ENCODE measurements at regions not wholly inside any gene's neighbourhood (a gene's known extent, or its start where the extent isn't known, plus 50 kb on each side); places are given as distances from the start of the nearest gene placed in this dataset.
A peak's percentile ranks its signal among the peaks of the same experiment; 100 is the strongest.

DNA sequence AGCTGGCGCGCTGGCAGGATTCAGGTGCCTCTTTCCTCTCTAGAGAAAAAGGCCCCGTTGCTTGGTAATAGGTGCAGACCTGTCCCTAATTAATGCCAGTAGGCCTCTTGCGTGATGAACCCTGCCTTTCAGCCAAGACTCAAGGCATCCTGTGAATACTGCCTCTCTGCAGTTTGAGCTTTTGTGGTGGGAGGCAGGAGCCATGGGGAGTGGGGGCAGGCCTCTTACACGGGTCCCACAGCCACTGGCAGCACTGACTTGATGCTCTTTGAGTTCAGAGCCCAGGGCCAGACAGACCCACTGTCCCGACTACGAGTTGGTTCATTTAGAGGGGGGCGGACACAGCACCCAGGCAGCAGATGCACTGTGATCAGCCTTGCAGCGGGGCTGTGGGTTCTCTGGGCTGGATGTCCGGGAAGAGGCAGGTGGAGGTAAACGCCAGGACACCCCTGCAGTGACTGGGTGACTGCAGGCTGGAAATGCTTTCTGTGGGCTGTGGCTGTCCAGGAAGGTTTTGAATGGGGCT, 237.0 kb downstream of the SEC14L1 start:
- no peaks in the 10 kb centered on the region for H3K9me3 ChIP-seq (ENCODE audit: control insufficient read depth in 4 of 4, low read length in 3 of 4)
- H3K9ac ChIP-seq (ENCODE audit: low read depth in 1 of 2, low read length in 2 of 2): peak overlapping the region in 1 of 2 donors; percentile 26
- H3K4me1 ChIP-seq (ENCODE audit: control insufficient read depth in 4 of 4, insufficient read depth in 4 of 4, low read length in 3 of 4): peaks cover 34 to 85% (median 76%) of the 10 kb centered on the region in 4 donors
- WGBS: 73% methylated on average over 11 of the region's 11 CpGs
- no peak overlapping the region for H3K4me3 ChIP-seq (ENCODE audit: low read depth in 1 of 3, low read length in 3 of 3)
- H3K36me3 ChIP-seq (ENCODE audit: control insufficient read depth in 4 of 4, insufficient read depth in 3 of 4, low read depth in 1 of 4, low read length in 3 of 4): no peaks in the 10 kb centered on the region
- no peak for DNase-seq (ENCODE audit: low spot score)
- H3K27me3 ChIP-seq (ENCODE audit: control insufficient read depth in 4 of 4, insufficient read depth in 4 of 4, low read length in 3 of 4): no peaks in the 10 kb centered on the region
- TF ChIP-seq, protein P1, sequence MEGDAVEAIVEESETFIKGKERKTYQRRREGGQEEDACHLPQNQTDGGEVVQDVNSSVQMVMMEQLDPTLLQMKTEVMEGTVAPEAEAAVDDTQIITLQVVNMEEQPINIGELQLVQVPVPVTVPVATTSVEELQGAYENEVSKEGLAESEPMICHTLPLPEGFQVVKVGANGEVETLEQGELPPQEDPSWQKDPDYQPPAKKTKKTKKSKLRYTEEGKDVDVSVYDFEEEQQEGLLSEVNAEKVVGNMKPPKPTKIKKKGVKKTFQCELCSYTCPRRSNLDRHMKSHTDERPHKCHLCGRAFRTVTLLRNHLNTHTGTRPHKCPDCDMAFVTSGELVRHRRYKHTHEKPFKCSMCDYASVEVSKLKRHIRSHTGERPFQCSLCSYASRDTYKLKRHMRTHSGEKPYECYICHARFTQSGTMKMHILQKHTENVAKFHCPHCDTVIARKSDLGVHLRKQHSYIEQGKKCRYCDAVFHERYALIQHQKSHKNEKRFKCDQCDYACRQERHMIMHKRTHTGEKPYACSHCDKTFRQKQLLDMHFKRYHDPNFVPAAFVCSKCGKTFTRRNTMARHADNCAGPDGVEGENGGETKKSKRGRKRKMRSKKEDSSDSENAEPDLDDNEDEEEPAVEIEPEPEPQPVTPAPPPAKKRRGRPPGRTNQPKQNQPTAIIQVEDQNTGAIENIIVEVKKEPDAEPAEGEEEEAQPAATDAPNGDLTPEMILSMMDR (IDR thresholded peaks at IDR 0.05; ENCODE audit: low read depth, low read length, missing input control): no peak
- TF ChIP-seq HNF4G (IDR thresholded peaks at IDR 0.05): no peak
- TF ChIP-seq SP1 (IDR thresholded peaks at IDR 0.05): no peak
- TF ChIP-seq EGR1 (IDR thresholded peaks at IDR 0.05; ENCODE audit: low read depth in 2 of 2): no peak
- TF ChIP-seq, protein P2, sequence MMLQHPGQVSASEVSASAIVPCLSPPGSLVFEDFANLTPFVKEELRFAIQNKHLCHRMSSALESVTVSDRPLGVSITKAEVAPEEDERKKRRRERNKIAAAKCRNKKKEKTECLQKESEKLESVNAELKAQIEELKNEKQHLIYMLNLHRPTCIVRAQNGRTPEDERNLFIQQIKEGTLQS (IDR thresholded peaks at IDR 0.05): no peak
- TF ChIP-seq HNF4A (conservative IDR thresholded peaks at IDR 0.05): no peak
- TF ChIP-seq, protein P3, sequence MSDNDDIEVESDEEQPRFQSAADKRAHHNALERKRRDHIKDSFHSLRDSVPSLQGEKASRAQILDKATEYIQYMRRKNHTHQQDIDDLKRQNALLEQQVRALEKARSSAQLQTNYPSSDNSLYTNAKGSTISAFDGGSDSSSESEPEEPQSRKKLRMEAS (IDR thresholded peaks at IDR 0.05): no peak
- no peak for TF ChIP-seq RXRA (IDR thresholded peaks at IDR 0.05)
- TF ChIP-seq RAD21 (IDR thresholded peaks at IDR 0.05): no peak
- TF ChIP-seq JUND (IDR thresholded peaks at IDR 0.05): no peak
- no peak for TF ChIP-seq TAF1 (conservative IDR thresholded peaks at IDR 0.05)
- TF ChIP-seq YY1 (IDR thresholded peaks at IDR 0.05): no peak
- no peak for TF ChIP-seq NR2F2 (IDR thresholded peaks at IDR 0.05)
- TF ChIP-seq FOXA1 (IDR thresholded peaks at IDR 0.05): no peak
- TF ChIP-seq, protein P4, sequence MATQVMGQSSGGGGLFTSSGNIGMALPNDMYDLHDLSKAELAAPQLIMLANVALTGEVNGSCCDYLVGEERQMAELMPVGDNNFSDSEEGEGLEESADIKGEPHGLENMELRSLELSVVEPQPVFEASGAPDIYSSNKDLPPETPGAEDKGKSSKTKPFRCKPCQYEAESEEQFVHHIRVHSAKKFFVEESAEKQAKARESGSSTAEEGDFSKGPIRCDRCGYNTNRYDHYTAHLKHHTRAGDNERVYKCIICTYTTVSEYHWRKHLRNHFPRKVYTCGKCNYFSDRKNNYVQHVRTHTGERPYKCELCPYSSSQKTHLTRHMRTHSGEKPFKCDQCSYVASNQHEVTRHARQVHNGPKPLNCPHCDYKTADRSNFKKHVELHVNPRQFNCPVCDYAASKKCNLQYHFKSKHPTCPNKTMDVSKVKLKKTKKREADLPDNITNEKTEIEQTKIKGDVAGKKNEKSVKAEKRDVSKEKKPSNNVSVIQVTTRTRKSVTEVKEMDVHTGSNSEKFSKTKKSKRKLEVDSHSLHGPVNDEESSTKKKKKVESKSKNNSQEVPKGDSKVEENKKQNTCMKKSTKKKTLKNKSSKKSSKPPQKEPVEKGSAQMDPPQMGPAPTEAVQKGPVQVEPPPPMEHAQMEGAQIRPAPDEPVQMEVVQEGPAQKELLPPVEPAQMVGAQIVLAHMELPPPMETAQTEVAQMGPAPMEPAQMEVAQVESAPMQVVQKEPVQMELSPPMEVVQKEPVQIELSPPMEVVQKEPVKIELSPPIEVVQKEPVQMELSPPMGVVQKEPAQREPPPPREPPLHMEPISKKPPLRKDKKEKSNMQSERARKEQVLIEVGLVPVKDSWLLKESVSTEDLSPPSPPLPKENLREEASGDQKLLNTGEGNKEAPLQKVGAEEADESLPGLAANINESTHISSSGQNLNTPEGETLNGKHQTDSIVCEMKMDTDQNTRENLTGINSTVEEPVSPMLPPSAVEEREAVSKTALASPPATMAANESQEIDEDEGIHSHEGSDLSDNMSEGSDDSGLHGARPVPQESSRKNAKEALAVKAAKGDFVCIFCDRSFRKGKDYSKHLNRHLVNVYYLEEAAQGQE (IDR thresholded peaks at IDR 0.05): no peak
- TF ChIP-seq, protein P5, sequence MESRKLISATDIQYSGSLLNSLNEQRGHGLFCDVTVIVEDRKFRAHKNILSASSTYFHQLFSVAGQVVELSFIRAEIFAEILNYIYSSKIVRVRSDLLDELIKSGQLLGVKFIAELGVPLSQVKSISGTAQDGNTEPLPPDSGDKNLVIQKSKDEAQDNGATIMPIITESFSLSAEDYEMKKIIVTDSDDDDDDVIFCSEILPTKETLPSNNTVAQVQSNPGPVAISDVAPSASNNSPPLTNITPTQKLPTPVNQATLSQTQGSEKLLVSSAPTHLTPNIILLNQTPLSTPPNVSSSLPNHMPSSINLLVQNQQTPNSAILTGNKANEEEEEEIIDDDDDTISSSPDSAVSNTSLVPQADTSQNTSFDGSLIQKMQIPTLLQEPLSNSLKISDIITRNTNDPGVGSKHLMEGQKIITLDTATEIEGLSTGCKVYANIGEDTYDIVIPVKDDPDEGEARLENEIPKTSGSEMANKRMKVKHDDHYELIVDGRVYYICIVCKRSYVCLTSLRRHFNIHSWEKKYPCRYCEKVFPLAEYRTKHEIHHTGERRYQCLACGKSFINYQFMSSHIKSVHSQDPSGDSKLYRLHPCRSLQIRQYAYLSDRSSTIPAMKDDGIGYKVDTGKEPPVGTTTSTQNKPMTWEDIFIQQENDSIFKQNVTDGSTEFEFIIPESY (IDR thresholded peaks at IDR 0.05): no peak
- no peak for TF ChIP-seq GABPA (IDR thresholded peaks at IDR 0.05 in 1 of 2, conservative IDR thresholded peaks at IDR 0.05 in 1 of 2)
- no peak for TF ChIP-seq FOXA2 (IDR thresholded peaks at IDR 0.05)
- H3K27ac ChIP-seq (ENCODE audit: low read depth in 1 of 2, low read length in 2 of 2): peak overlapping the region; percentile 66 to 78

Measured in liver (tissue), 8 donors.